GM18502 (cell line): ENCODE measurements at regions not wholly inside any gene's neighbourhood (a gene's known extent, or its start where the extent isn't known, plus 50 kb on each side); places are given as distances from the start of the nearest gene placed in this dataset.

Source experiments
- ATAC-seq: cut with Tn5 transposase; IDR thresholded peaks from one replicate; pipeline ENCODE4 v1.9.1; 2021; ENCODE audit warnings: mild to moderate bottlenecking; ENCODE audit not compliant: unreplicated experiment, poor library complexity

DNA sequence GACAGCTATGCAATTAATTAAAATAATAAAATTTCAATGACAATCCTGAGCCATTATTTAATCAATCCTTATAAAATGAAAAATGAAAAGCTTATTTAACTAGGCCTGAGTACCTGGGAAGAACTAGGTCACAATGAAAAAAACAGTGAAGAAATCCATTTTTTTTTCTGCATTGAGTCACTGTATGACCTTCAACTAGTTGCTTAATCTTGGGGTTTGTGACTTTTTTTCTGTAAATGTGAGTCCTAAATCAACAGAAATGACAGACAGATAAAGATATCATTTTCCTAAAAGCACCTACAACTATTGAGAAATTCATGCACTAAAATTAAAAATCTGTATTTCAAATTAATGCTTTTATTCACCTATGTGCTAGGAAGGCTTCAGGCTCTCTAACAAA, 96.8 kb downstream of the TMEM26 start:
- no peak for ATAC-seq

DNA sequence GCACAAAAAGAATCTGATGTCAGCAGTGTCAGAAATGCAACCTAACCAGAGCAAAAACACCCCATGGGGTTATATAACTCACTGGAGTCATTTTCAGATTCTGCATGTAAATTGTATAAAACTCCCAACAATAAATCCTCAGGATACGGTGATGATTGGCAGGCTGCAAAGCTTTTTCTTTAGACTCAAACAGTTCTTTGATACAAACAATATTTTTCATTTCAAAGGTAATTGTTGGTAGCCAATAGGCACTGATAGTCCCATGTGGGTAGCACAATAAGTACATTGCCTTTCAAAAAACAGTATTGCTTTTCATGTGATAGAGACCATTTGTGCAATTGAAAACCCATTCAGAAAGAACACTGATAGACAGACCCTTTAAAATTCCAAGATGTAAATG, 98.0 kb downstream of the TMEM26 start:
- no peak for ATAC-seq

DNA sequence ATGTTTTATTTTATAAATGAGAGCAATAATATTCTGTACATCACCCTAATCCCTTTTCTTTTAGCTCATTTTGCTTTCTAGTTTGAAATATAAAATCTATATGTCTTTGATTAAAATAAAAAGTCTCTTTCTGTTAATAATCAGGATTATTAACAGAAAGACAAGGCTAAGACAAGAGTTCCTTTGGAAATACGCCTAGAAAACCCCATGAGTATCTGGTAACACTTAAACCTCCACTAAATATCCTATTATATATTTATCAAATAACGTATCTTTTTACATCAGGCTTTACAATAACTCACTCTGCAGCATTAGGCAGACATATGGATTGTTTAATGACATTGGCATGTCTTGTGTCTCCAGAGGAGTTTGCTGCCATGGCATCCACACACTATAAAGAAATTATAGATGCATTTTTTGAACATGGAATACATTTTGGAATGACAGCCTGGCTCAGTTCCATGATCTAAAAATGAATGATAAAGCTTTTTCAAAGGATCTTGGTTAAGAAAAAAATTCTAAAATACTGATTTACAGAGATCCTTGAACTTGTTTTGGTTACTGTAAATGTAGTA, 98.7 kb downstream of the TMEM26 start:
- no peak for ATAC-seq

DNA sequence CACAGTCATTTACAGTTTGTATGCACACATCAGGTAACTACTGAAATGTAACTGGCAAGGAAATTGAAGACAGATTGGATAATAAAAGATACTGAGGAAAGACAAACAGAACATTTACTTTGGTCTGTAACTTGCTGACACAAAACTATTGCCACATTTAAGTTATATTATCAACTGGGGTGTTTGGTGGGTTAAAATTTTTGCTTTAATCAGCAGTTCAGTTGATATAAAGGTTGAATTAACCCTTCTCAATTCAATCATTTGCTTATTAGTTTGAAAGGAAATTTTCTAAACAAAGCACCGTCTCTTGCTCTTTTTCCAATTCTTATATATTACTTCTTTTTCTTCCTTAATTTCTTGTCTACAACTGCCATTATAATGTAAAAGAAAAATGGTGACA, 102.4 kb downstream of the TMEM26 start:
- no peak for ATAC-seq

DNA sequence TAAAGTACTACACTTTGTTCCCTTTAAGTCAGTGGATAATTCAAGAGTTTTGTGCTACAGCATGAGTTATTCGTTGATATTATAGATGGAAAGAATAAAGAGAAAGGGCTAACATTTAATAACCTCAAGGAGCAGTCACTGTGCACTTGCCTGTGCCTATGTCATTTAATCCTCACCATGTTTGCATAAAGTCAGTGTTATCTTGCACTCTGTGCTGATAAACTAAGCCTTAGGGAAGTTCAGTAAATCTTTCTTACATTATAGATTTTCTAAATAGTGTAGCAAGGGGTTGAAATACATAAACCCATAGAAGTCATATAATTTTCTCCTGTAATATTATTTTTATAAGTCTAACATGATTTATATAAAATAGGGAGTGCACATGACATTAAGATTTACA, 103.1 kb downstream of the TMEM26 start:
- no peak for ATAC-seq

DNA sequence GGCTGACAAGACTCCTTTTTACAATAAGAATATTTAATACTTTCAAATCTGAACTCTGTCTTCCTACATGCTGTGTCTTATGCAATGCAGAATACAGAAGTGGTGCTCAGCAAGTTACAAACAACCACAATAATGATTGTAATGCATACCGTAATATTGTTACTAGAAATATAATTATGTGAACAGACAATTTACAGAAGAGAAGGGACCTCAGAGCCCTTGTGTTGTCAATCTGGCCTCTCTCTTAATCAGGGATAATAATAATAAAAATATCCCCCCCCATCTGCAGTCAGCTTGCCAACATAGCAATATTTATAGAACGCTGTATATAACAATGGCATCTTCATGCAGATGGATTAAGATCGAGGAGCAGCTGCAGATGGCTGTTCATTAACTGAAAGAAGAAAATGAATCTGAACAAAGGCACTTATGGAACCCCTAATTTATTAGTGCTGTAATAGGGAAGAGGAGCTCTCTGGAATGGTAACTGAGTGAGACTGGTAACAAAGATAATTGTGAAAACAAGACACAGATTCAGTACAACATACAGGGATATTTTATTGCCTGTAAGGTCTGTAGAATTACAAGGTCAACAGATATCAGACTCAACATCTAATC, 106.3 kb downstream of the TMEM26 start:
- ATAC-seq: no peak

DNA sequence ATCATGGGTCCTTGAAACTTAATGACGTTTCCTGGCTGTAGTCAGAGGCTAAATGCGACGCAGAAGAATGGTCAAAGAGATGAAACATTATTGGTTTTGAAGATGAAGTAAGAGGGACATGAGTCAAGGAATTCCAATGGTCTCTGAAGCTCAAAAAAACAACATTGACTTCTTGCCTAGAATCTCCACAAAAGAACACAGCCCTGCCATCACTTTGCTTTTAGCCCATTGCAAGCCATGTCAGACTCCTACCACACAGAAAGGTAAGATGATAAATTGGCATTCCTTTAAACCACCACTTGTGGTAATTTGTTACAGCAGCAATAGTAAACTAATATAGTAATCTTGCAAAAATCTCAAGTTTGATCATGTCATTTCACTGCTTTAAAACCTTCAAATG, 109.4 kb downstream of the TMEM26 start:
- ATAC-seq: no peak

DNA sequence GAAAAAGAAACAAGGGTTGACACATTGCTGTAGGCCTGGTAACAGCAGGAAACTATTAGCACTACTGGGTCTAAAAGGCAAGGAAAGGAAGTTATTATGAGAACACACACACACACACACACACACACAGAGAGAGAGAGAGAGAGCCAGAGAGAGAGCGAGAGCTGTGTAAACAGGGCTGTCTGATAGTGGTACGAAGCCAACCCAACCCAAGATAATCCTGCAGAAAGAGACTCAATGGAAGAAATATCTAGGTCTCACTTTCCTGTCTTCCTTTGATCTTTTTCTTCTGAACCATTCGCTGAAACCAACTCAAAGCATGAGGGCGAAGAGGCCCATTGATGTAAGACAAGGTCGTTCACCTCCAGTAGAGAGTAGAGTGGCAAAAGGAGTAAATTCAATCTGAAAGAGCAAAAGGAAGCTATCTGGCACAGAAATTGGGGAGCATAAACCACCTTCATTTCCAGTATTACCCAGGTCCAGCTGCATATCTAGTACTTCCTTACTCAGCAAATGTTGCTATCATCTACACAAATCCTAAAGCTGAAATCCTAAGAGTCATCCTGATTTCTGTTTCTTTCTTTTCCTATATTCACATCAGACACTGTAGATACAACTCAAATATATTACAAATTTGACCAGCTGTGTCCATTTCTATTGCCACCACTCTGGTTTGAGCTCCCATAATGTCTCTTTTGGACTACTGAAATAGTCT, 110.2 kb downstream of the TMEM26 start:
- ATAC-seq: no peak

DNA sequence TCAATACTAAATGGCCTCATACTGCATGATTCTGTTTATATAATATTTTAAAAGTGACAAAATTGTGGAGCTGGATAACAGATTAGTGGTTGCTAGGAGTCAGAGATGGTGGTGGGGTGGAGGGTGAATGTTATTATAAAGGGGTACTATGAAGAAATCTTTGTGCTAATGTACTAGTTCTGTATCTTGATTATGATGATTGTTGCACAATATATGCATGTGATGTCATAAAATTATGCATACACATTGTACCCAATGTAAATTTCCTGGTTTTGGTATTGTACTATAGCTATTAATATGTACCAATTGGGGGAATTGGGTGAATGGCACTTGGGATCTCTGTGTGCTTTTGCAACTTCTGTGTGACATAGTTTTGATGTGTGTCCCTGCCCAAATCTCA, 112.2 kb downstream of the TMEM26 start:
- no peak for ATAC-seq

DNA sequence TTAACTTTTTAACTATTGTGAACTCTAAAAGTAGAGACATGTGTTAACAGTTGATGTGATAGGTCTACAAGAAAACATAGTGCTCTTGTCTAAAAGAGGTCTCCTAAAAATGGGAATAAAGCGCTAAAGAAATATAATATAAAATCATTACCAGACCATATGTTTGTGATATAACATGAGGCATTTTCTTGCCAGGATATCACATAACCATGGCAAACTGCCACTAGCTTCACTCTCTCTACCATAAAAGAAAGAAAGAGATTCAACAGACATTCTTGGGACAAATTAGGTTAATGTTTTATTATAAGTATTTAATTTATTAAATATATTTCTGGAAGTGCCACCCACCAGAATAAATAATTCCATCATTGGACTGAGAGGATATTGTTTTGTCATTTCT, 115.0 kb downstream of the TMEM26 start:
- ATAC-seq: no peak

DNA sequence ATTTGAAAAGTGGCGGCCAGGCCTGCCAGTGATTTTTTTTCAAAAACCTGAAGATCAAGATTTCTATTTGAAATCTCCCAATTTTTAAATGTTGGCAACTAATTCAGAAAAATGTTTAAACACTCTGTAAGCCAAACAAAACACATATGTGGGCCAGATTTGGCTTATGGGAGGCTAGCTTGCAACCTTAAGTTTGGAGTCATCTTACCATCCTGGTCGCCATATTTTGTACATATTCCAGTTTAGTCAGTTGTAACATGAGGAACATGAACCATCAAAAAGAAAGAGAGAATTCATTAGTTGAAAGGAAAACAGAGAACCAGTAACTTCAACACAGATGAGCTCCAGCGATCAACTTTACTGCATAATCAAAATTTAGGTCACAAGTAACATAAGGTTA, 115.4 kb downstream of the TMEM26 start:
- no peak for ATAC-seq

DNA sequence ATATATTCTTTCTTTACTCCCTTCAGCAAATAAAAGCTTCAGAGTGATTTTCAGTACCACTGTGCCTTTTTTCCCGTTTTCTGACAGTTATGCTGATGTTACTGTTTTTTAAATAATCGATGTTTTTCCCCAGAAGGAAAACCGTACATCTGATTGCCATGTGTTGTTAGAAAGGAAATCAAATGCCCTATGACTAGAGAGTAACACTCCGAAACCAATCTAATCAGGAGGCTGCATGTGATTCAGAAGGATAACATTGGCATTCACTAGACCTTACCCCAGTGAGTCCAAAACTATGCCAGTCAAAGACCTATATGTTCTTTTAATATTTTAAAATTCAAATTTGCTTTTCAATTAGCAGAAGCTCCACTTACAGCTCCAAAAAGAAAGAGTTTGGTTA, 116.3 kb downstream of the TMEM26 start:
- no peak for ATAC-seq

DNA sequence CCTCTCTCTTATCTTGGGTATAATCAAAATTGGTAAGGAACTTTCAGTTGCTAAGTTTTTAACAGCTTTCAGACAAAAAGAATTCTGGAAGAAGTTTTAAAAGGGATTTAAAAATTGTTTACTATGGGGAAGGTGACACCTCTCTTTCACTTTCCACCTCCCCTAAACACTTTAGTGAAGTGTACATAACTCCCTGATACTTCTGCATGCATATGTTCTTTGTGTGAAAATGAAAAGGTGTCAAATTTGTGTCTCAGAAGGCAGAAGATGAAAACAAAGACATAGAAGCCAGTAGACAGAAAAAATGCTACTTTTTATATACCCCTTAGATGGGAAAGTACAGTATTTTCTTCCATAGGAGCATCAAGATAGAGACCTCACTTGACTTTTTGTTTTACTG, 117.8 kb downstream of the TMEM26 start:
- no peak for ATAC-seq

DNA sequence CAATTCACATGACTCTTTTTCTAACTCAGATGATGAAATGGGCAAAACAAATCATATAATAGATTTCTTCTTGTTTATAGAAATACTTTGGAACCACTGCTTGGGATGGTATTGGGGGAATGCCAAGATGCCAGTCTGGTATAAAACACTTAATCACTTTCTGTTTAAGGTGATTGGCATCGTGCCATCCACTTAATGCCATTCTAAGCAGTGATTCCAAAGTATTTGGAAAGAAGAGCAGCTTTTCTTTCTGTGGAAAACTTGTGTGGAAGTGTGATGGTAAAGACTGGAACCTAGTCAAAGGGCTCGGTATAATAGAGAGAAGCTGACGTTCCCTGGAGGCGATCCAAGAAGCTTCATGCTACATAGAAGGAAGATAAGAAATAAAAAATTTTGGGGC, 120.6 kb downstream of the TMEM26 start:
- no peak for ATAC-seq

DNA sequence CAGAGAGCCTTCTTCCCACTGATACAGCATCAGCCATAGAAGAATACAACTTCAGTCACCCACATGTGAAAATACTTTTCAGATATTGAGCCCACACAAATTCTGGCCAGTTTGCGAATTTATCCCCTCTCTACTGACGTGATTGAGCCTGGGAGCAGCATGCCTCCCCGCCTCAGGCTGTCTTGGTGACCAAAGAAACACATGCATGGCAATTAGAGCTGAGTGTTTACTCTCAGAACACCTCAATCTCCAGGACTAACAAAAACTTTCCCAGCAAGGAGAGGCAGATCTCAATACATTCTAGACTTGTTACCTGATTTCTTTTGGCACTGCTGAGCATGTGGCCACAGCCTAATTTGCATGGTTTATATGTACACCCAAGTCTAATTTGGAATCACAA, 122.5 kb downstream of the TMEM26 start:
- ATAC-seq: no peak

DNA sequence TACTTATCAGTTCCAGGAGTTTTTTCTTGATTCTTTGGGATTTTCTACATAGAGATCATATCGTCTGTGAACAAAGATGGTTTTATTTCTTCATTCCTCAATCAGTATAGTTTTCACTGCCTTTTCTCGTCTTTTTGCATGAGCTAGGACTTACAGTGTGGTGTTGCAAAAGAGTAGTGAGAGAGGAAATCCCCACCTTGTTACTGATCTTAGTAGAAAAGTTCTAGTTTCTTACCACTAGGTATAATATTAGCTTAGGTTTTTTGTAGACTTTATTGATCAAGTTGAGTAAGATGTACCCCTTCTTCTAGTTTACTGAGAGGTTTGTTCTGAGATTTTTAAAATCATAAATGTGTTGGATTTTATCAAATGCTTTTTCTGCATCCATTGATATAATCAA, 123.3 kb downstream of the TMEM26 start:
- peak; percentile 77 for ATAC-seq

DNA sequence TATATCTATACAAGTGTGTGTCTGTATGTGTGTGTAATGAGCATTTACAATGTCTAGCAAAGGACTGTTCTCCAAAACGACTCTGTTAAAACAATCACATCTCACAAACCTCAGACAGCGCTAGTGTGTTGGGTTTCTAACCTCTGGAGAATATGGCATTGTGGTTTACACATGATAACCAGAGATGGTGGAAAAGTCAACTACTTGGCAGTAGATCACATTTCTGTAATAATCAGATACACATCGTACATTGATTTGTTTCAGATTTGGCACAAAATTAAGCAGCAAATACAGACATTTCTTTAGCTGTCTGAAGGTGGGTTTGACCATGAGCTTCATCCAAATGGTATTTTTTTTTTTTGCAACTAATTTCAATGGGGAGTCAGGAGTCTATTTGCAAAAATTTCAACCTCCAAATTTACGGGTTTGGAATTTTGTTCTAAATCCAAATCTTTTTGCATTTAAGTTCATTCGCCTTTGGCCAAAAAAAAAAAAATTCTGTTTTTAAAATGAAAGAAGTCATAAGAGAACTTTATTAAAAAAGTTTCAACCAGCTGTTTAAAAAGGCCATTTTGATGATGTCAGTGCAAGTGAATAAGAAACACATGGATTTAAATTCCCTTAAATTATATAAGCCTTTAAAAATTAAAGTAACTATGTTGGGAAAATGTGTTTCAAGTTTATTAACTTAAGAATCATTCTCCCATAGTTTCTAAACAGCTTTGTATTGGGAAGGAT, 127.8 kb downstream of the TMEM26 start:
- ATAC-seq: no peak

DNA sequence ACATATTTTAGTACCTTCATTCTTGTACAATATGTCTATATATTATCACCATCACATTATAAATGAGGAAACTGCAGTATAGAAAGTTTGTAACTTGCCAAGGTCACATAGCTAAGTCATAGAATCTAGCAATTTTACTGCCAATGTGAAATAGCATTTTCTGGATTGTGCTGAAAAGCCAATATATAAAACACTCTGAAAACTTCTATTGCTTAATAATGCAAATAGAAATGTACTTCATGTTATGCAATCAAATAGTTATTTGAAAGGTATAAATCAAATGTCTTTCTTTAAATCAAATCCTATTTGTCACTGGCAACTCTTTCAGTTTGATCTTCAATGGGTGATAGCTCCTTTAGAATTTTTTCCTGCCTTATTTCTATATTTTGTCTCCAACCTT, 129.5 kb downstream of the TMEM26 start:
- ATAC-seq: no peak

DNA sequence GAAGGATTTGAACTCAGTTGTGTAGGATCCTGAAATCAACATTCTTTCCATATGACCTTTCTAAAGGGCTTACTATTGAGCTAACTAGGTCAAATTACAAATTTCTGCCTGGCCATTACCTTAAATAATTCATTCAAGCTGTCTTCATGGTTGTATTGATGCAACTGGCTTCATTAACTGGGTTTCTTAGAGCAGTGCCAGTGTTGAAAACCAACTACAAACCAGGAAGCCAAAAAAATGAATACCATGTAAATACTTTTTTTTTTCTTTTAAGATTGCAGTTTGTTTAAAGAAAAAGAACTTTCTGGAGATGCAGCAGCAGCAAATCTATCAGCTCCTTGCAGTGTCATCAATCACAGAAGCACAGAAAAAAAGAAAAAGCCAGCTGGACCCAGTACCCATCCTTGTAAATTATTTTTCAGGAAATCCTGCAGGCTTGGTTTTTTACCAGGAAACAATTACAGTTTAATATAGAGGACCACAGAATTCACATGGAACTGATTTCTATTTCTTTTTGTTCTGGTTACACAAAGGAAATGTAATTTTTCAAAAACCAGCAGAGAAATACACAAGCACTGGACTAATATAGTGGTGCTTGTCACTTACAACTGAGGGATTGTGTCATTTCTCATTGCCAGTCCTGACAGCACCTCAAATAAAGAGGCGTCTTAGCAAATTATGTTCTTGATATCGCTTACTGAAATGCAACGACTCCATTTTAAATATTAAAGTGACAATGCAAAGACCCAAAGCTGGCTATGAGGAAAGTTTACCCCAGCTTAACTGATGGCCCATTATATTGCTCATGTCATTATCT, 131.9 kb downstream of the TMEM26 start:
- ATAC-seq: no peak

DNA sequence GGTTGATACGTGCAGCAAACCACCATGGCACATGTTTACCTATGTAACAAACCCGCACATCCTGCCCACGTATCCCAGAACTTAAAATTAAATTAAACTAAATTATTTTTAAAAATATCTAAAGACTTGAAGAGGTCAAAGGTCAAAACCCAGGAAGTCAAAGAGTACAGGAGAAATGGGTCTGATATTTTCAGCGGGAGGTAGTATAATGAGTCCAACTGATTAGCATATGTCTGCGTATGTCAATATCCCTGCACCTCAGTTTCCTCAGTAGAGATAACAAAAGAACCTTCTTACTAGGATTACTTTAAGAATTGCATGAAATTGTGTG, 133.0 kb downstream of the TMEM26 start:
- ATAC-seq: no peak
